ENCODE measurements at regions not wholly inside any gene's neighbourhood (a gene's known extent, or its start where the extent isn't known, plus 50 kb on each side); places are given as distances from the start of the nearest gene placed in this dataset.

GRCh38 chr5:6889030-6889429 lies 175.8 kb downstream of the TENT4A start:
- no peak overlapping the region for H3K27ac ChIP-seq
- no peak for TF ChIP-seq CTCF (IDR thresholded peaks at IDR 0.05)
- TF ChIP-seq POLR2A (IDR thresholded peaks at IDR 0.05) = no peak
- DNase-seq = no peak
- no peaks in the 10 kb centered on the region for H3K4me1 ChIP-seq
- H3K27me3 ChIP-seq = no peaks in the 10 kb centered on the region
- no peak overlapping the region for H3K4me3 ChIP-seq (replicated peaks in 1 of 3)
- H3K9me3 ChIP-seq = no peaks in the 10 kb centered on the region
- H3K36me3 ChIP-seq = no peaks in the 10 kb centered on the region
- intact Hi-C loops (cut with DNase I) = no loop called here
- 90 to 93% methylated on average over 1 of the region's 1 CpG for WGBS, 2 donors

- intact Hi-C loops (cut with DNase I) = no loop called here
- no peak for DNase-seq
- Histone ChIP-seq H3K36me3 (no peaks in the 10 kb centered on the region), H3K27ac (no peak overlapping the region), H3K9me3 (no peaks in the 10 kb centered on the region), H3K4me1 (no peaks in the 10 kb centered on the region), H3K4me3 (replicated peaks in 1 of 3) (no peak overlapping the region), H3K27me3 (no peaks in the 10 kb centered on the region)
- no peak for TF ChIP-seq POLR2A (IDR thresholded peaks at IDR 0.05)
- TF ChIP-seq CTCF (IDR thresholded peaks at IDR 0.05) = no peak
- 30 to 35% methylated on average over 9 of the region's 9 CpGs for WGBS, 2 donors
Measured at GRCh38 chr5:6899221-6899620, 186.0 kb downstream of the TENT4A start.

GRCh38 chr5:6900247-6901227 lies 187.3 kb downstream of the TENT4A start:
- no peak for TF ChIP-seq CTCF (IDR thresholded peaks at IDR 0.05)
- TF ChIP-seq POLR2A (IDR thresholded peaks at IDR 0.05) = no peak
- intact Hi-C loops (cut with DNase I) = no loop called here
- no peaks in the 10 kb centered on the region for H3K9me3 ChIP-seq
- H3K4me3 ChIP-seq (replicated peaks in 1 of 3) = no peak overlapping the region
- H3K27me3 ChIP-seq = no peaks in the 10 kb centered on the region
- H3K36me3 ChIP-seq = no peaks in the 10 kb centered on the region
- DNase-seq = no peak
- H3K4me1 ChIP-seq = no peaks in the 10 kb centered on the region
- 69 to 75% methylated on average over 17 of the region's 17 CpGs for WGBS, 2 donors
- no peak overlapping the region for H3K27ac ChIP-seq

- no peak overlapping the region for H3K4me3 ChIP-seq (replicated peaks in 1 of 3)
- H3K27me3 ChIP-seq = no peaks in the 10 kb centered on the region
- H3K36me3 ChIP-seq = no peaks in the 10 kb centered on the region
- H3K27ac ChIP-seq = no peak overlapping the region
- TF ChIP-seq POLR2A (IDR thresholded peaks at IDR 0.05) (no peak), CTCF (IDR thresholded peaks at IDR 0.05) (no peak)
- WGBS, 2 donors = 91 to 94% methylated on average over 3 of the region's 3 CpGs
- DNase-seq = no peak
- no peaks in the 10 kb centered on the region for H3K9me3 ChIP-seq
- intact Hi-C loops (cut with DNase I) = no loop called here
- no peaks in the 10 kb centered on the region for H3K4me1 ChIP-seq
Measured at GRCh38 chr5:6902094-6902493, 188.9 kb downstream of the TENT4A start.

GRCh38 chr5:6902597-6902996 lies 189.4 kb downstream of the TENT4A start:
- no peak overlapping the region for H3K4me3 ChIP-seq (replicated peaks in 1 of 3)
- H3K4me1 ChIP-seq = no peaks in the 10 kb centered on the region
- intact Hi-C loops (cut with DNase I) = no loop called here
- H3K27me3 ChIP-seq = no peaks in the 10 kb centered on the region
- no peak overlapping the region for H3K27ac ChIP-seq
- TF ChIP-seq CTCF (IDR thresholded peaks at IDR 0.05) (no peak), POLR2A (IDR thresholded peaks at IDR 0.05) (no peak)
- H3K9me3 ChIP-seq = no peaks in the 10 kb centered on the region
- H3K36me3 ChIP-seq = no peaks in the 10 kb centered on the region
- WGBS, 2 donors = 75 to 97% methylated on average over 4 to 5 of the region's 5 CpGs
- no peak for DNase-seq
